HG03439 (cell line): ENCODE measurements at regions not wholly inside any gene's neighbourhood (a gene's known extent, or its start where the extent isn't known, plus 50 kb on each side); places are given as distances from the start of the nearest gene placed in this dataset.

Experiments used
- ATAC-seq: cut with Tn5 transposase; IDR thresholded peaks from one replicate; pipeline ENCODE4 v1.9.1; 2021; ENCODE audit warnings: mild to moderate bottlenecking, moderate library complexity; ENCODE audit not compliant: unreplicated experiment

DNA sequence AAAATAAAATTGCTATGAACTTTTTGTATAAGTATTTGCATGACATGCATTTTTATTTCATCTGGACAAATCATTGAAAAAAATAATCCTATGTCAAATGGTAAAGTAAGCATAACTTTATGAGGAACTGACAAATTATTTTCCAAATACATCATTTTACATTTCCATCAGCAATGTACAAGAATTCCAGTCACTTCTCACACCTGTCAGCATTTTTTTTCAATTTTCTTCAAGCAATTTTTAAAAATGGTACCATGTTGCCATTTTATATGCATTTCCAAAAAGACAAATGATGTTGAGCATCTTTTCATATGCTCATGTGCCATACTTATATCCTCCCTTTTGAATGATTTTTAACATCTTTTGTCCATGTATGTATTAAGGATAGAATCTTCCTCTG is 961.7 kb upstream of the PIK3C3 start:
- no peak for ATAC-seq

DNA sequence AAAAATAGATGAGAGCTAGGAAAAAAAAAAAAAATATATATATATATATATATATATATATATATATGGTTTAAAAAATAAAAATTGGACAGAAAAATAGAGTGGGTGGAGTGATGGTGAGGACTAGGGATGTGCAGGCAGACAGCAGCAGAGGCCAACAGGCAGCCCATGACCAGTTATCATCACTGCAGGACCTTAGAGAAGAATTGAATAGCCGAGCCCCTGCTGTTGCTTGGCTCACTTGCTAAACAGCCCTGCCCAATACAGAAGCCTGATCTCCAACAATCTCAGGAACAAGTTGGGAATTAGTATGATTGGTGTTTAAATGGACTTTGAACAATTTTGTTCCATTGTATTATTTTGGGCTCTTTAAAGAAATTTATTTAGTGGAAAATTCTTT is 967.5 kb upstream of the PIK3C3 start:
- ATAC-seq = no peak

DNA sequence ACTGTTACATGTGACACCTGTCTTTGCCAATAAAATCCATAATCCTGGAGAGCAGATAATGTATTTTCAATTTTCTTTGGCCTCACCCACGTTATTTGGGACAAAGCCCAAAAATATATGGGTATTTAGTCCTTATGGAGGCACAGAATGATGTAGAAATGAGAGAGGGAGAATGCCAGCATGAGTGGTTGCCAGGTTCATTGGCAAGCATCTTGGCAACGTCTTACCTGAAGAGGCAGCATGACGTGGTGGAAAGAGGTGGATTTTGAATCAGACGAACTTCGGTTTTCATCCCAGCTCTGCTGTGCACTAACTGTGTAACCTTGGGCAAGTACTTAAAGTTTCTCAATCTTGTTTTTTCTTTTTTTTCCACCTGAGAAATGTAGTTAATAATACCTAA is 969.6 kb upstream of the PIK3C3 start:
- ATAC-seq = no peak

DNA sequence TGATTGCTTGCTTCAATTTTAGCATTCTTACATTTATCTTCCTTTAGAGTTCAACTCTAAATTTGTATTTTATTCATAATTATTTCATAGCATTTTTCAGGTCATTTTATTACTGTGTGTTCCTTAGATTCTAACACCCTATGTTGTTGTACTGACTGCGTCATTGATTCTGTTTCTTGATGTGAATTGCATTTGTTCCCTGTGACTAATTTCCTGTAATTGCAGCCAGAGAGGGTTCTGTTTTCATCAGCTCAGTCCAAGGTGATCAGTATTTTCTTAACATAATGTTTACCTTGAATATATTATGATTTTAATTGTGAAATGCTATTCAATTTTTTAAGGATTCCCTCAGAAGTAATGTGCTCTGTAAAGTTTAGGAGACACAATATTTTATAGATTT is 970.2 kb upstream of the PIK3C3 start:
- no peak for ATAC-seq

DNA sequence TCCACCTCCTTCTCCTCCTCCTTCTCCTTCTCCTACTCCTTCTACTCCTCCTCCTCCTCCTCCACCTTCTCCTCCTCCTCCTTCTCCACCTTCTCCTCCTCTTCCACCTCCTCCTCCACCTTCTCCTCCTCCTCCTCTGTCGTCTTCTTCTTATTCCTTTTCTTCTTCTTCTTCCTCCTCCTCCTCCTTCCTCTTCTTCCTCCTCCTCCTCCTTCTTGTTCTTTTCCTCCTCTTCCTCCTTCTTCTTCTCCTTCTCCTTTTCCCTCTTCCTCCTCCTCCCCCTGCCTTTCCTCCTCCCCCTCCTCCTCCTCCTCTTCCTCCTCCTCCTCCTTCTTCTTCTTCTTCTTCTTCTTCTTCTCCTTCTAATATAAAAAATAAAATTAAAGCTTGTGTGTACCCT is 971.2 kb upstream of the PIK3C3 start:
- ATAC-seq = no peak

DNA sequence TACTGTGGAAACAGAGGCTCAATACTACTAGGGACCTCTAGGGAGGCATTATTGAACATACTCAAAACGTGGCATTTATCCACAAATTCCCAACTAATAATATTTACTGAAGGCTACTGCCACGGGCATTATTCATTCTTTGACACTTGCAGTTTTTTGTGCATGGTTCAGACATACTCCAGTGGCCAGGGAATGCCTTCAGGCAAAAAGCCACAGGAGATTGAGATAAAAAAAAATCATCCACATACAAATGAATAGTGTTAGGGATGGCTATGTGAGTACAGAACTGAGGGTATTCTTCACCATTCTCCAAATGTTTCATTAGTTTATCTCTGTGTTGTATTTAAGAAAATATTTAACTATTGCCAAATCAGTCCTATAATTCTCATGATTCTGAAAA is 974.9 kb upstream of the PIK3C3 start:
- no peak for ATAC-seq

DNA sequence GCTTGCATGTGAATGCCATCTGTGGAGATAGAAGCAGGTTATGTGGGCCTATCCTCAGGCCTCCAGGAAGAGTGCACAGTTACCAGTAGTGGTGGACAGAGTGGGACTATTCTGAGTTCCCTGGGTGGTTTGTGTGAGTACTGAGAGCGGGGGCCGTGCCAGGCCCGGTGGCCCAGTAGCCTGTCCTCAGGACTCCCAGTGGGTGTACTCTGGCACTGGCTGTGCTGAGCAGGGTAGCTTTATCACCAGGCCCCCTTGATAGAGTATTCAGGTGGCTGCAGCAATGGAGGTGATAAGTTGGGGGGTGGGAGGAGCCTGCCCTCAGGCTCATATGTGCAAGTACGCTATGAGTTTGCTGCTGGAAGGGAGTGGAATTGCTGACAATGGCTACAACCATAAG is 979.0 kb upstream of the PIK3C3 start:
- ATAC-seq = no peak

DNA sequence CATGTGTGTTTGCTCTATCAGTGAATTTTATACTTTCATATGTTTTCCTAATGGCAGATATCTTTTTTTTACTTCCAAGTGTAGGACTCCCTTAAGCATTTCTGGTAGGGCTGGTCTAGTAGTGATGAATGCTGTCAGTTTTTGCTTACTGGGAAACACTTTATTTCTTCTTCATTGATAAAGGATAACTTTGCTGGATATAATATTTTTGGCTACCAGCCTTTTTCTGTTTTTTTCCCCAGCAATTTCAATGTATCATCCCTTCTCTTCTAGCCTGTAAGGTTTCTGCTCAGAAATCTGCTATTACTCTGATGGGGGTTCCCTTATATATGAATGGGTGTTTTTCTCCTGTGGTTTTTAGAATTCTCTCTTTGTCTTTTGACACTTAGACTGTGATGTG is 980.6 kb upstream of the PIK3C3 start:
- no peak for ATAC-seq

DNA sequence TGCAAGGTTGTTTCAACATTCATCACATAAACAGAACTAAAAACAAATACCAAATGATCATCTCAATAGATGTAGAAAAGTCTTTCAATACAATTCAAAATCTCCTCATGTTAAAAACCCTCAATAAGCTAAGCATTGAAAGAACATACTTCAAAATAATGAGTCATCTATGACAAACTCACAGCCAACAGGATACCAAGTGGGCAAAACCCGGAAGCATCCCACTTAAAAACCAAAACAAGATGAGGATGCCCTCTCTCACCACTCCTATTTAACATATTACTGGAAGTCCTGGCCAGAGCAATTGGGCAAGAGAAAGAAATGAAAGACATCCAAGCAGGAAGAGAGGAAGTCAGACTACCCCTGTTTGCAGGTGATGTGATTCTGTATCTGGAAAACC is 992.2 kb upstream of the PIK3C3 start:
- ATAC-seq = no peak

DNA sequence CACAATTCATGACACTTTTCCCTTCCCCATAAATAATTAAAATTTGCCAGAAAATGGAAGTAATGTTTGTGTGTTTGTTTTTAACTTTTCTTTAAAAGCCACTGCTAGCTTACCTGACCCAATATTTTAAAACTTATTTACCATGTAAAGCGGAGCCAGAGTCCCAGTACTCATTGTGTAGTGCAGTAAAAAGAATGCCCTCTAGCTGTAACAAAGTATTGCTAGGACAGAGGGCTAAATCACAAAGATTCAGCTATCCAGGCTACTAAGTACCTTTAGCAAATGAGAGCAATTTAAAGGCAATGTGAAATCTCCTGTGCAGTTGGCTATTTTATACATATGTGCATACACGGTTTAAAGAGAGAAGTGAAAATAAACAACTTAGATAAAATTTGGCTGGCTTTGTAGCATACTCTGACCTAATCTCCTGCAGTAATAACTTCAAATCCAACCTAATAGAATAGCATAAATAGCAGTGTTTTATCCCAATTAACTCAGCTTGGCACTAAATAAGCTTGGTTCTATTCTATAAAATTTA is 997.4 kb upstream of the PIK3C3 start:
- ATAC-seq = no peak

DNA sequence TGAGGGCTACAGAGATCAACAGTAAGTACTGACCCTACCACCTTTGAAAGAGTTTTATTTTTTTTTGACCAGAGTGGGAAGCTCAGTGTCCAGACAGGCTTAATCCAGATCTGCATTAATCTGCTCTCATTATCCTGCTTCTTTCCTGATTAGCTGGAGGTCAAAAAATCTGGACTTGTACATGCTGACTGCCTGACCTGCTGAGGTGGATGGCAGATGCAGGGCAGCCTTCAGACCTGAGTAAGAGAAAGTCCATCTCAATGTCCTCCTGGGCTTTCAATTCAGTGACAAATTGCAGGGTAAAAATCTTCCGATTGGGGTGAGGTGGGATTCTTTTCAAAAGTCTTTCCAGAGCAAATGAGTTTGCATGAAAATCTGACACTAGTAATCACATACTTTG is 998.8 kb upstream of the PIK3C3 start:
- ATAC-seq = no peak

DNA sequence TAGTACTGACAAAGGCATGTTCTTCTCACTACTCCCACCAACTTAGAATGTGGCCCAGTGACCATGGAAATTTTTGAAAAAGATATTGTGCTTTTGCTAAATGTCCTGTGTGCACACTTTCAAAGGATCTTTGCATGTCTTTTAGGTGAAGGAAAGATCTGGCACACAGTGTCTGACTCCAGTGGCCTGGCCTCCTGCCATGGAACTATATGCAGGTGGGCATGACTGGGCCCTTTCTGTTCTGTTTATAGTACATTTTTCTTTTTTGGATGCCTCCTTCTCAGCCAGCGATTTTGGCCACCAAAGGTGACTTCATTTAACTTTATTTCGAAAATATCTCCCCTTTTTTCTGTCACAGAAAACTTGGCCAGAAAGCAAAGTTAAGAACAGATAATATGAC is 999.7 kb upstream of the PIK3C3 start:
- no peak for ATAC-seq

DNA sequence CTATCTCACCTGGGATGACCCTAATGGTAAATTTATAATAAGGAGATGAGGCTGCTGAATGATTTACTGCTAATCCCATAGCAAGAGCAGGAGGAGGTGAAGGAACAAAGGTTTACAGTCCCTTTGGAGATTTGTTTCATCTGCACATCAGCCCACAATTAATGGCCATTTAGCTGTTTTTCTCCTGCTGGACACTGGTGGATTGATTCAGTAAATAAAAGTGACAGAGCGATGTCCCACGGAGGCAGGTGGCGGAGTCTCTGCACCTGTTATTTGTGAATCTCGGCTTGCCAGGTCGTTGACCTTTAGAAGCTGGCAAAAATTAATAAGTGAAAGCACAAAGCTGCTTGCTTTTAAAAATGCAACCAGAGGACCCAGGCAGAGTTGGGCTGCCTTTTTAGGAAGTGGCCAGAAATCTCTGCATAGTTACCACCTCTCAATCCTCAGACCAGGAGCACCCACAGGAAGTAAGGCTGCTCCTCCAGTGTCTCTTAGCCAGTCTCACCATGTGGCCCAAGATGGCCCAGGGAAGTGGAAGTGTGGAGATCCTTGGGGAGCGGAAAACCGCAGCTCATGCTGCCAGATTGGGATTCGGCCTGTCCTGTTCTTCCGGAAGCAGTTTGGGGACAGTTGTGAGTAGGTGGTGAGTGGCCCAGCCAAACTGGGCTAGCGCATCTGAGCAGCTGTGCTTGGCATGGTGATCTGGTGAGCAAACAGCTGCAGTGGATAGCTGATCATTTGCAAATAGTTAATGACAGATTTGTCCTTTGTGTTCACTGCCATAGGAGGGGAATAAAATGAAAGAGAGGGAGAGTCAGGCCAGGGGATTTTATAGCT is 1005.7 kb upstream of the PIK3C3 start:
- no peak for ATAC-seq

DNA sequence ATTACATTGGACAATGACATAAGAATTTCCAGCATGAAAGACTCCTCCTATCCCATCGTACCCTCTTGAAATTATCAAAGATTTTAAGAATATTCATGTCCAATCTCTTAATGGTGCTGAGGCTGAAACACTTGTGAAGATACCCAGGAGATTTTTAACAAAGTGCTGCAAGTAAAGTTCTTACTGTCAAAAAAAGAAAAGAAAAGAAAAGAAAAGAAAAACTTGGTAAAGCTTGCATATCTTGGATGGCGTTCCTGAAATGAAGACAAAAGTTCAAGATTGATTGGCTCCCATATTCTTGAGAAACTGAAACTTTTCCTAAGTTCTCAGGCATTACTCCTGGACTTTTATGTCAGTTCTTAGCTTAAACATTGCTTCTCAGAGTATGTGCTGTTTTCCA is 1010.5 kb upstream of the PIK3C3 start:
- ATAC-seq = no peak

DNA sequence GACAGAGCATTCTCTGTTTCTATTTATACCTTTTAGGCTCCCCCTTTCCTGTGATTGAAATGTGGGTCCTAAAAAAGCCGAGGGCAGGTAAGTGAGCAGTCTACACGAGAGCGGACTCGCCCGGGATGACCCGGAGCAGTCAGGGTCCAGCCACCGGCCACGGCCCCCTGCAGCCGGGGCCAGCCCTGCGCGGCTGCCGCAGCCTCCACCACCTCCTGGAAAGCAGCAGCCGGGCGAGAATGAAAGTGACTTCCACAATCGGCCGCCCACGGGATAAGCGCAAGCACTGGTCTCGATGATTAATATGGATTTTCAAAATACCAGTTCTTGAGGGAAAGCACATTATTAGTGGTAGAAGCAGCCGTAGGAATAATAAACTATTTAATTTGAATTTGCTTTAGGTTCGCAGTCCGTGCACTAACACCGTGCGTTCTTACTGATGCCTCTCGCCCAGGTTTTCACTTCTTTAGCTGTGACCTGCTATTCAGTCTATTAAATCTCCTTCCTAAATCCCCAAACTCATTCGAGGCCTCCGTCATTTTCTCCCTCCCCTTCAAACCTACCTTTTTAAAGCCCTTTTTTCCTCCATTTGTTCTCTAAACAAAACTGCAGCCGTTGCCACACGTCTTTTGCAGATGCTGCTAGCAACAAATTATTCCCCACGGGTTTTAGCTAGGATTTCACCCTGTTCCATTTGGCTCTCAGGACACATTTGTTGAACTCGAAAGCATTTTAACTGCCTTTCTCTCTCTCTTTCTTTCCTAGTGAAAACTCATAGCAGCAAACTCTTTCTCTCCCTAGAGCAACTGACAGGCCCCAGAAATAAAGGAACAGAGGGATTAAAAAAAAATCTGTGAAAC is 1015.1 kb upstream of the PIK3C3 start:
- no peak for ATAC-seq

DNA sequence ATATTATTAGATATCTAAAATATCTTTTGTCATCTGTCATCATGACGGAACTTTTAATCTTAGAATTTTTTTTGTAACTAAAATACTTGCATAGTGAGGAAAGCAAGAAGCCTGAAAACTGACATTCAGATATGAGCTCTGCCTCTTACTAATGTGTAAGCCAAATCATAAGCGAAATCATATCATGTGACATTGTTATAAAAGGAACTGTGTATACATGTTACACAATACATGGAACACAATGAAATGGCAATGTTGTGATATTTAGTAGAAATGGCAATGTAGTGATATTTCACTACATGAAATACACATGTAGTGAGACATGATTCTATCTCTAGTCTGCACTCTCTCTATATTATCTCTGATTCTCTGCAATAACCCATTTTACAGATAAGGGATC is 1016.4 kb upstream of the PIK3C3 start:
- no peak for ATAC-seq

DNA sequence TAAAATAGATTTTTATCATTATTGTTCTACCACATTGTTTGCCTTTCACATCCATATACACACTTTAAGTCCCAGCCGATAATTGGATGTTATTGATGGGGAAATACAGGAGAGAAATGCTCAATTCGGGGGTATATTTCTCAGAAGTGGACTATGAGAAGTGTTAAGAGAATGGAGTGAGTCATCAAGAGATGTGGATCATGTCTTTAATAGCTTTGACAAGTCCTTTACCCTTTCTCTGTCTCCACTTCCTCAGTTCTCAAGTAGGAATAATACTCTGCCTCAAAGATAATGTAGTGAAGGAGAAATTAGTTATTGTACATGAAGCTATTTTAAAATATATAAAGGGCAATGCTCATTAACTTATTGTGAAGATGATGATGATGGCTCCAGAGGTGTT is 1017.6 kb upstream of the PIK3C3 start:
- no peak for ATAC-seq

DNA sequence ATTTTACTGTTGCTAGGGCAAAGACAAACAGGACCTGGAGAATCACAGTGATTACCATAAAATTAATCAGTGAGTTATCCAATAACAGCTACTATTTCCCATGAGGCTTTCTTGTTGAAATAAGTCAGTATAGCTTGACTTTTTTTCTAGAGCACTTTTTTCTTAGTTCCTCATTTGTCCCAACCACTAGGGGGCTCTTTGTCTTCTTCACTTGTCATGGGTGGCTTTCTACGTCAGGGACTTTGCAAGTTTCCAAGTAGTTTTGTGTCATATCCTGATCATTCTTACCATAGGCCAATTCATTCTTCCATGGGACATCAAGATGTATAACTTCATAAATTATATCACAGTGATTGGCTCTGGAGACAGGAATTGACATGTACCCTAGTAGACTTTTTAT is 1019.6 kb upstream of the PIK3C3 start:
- ATAC-seq = no peak

DNA sequence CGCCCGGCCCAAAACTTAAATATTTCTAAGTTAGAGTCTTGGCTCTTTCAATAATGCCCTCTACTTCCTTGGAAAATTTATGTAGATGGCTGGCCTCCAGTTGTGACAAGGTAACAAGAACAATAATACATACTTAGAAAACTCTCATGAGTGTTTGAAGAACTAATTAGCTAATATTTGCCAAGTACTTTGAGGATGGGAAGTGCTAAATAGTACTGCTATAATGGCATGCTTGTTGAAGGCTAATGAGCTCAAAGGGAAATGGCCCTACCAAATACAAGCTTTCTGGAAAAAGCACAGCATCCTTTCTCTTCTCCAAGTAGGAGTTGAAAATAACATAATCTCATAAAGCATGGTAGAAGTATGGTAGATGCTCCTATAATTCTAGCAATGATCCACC is 1022.2 kb upstream of the PIK3C3 start:
- no peak for ATAC-seq

DNA sequence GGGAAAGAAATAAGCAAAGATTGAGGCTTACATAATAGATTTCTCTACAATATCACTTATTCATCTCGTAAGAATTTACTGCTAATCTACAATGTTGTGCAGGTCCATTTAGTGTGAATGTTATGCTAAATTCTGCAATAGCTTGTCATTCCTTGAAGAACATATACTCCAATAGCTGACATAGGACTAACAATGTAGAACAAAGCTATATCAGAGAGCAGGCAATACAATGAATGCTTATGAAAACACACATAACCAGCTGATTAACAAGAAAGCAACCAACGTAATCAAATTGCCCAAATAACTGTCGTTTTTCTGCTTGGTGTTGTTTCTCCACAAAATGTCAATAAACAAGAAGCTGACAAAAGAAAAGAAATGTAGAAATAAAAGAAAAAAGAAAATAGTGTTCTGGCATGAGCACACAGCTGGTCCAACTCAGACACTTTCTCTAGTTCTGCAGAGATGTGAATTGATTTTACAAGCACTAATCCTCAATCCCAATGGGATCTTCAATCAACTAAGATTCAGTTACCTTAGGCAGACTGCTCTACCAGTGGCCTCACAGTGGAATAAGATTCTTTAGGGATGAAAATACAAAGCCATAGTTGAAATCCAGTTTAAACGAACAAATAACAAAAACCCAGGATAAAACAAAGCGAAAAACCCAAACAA is 1024.7 kb upstream of the PIK3C3 start:
- ATAC-seq = no peak

DNA sequence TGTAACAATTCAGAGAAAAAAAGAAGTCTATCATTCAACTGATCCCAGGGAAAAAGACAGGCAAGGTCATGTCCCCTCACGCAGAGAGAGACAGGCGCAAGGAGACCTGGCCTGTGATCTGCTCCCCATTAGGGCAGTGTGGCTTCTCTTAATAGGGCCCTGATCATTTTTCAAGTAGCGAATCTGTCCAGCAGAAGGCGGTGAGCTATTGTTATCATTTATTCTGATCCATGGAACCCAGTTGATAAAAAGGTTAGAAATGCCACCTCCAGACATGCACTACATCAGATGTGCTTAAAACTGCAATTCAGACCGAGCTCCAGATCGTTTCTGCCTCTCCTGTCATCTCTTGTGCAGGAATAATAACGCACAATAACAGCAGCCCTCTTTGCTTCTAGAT is 1025.6 kb upstream of the PIK3C3 start:
- no peak for ATAC-seq

DNA sequence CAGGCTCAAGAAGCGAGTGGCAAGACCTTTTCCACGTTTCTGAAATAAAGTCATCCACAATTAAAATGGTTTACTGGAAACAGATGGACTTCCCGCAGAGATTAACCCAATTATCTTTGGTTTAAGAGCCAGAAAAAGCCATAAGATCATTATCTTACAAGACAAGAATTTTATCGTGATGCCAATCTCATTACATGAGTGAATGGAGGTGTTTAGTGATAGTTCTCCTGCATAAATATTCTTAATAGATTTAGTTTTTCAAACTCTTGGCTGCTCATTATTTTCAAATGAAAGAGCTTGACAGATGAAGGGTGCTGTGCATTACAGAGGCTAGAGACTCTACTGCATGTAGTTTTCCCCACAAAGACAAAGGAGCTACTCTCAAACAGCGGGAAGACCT is 1028.4 kb upstream of the PIK3C3 start:
- ATAC-seq = no peak
